Hematopoietic multipotent progenitor cell treated with erythropoietin and hydrocortisone succinate and interleukin-3 and kit ligand, for 4 days (in vitro differentiated cells): ENCODE measurements at regions not wholly inside any gene's neighbourhood (a gene's known extent, or its start where the extent isn't known, plus 50 kb on each side); places are given as distances from the start of the nearest gene placed in this dataset.

Experiments
- DNase-seq: peaks from one replicate; pipeline ENCODE4 v3.0.0-alpha.2; 2015

DNA sequence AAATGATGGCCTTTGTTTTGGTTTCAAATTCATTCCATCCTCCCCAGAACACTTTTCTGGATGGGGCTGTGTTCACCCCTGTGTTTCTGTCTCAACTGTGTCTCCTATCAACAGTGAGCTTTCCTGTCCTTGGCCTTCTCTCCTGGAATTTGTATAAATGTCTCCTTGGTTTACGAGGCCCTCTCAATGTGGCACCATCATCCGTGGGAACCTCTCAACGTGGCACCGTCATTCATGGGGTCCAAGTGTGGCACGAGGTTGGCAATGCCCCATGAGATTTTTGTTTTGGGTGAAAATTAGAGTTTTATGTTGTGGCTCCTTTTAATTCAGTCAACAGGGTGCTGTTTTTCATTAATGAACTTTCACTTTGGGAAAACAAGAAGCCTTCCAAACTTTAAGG is 280.7 kb upstream of the SALL3 start:
- no peak for DNase-seq

DNA sequence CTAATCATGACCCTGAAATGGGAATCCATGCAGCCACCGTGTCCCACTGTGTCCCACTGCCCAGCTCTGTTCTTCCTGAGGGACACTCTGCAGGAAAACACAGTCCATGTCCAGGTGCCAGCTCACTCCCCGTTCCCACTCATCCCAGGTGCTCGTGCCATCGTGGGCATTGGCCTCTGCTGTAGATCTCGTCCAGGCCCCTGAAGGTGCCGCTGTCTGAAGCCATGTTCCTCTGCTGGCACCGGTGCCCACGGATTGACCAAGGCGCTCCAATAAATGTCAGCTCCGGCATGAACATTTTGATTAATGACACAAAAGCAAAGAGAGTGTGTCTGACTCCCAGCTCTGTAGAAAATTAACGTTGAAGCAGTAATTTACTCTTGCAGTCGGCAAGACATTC is 280.1 kb upstream of the SALL3 start:
- no peak for DNase-seq

GRCh38 chr18:78701771-78702396 is 277.7 kb upstream of the SALL3 start:
- no peak for DNase-seq

DNA sequence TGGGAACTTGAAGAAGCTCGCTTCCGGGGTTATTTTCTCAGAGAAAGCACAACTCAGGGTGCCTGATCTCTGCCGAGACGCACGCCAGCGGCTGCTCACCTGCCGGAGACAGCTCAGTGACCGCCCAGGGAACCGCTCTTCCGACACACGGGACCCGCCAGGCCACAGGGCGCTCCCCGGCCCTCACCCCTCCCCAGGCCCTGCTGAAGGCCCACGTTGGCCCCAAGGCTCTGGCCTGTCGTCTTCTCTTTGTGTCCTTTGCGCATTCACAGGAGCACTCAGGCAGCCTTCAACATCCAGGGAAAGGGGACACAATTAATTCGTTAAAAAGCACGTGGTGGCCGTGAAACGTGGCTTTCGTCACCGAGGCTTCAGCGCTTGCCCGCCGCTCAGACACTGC is 276.3 kb upstream of the SALL3 start:
- DNase-seq: no peak

GRCh38 chr18:78704971-78705461 is 274.6 kb upstream of the SALL3 start:
- DNase-seq: no peak

DNA sequence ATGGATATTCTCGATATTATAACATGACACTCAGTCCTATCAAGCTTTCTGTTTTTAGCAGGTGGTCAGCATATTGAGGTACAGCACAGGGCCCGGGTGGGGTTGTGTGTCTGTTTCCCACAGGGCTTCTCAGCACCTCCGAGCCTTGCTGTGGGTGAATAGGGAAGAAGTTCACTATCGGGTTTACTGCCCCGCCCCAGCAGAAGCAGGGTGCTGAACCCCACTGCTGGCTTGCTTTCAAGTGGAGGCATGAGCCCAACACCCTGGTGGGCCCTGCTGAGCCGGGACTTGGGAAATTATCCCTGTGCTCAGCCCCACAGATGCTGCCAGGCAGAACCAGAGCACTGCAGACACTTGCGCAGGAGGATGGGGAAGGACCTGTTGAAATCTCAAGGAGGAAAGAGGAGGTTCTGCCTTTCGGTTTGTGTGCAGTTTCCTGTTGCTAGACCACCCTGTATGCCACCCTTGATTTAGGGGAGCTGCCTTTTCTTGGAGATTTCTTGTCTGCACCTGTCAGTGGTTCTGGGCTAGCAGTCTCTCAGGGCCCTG is 270.3 kb upstream of the SALL3 start:
- no peak for DNase-seq

DNA sequence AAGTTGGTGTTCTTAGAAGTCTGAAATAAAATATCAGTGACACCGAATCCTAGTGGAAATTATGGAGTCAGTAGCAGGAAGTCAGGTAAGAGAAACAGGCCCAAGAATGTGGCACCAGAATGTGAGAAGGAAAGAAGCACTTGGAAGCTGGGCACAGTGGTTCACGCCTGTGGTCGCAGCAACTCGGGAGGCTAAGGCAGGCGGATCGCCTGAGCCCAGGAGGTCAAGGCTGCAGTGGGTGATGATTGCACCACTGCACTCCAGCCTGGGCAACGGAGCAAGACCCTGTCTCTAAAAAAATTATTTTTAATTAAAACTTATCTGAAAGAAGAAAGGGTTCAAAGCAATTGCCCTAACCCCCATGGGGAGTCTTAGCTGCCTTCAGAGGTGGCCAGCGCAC is 268.3 kb upstream of the SALL3 start:
- DNase-seq: no peak

DNA sequence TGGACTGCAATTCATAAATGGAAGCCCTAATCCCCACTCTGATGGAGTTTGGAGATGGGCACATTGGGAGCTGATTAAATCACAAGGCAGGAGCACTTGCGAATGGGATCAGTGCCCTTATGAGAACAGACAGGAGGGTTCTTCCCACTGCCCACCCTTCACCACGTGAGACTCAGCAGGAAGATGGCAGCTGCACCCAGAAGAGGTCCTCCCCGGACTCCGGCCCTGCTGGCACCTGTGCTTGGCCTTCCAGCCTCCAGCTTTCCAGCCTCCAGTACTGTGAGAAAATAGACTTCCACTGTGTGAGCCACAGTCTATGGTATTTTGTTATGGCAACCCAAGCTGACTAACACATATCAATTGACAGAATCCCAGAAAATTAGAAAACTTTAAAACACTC is 267.6 kb upstream of the SALL3 start:
- no peak for DNase-seq

- peak; percentile 32 for DNase-seq
These were observed 266.5 kb upstream of the SALL3 start for GRCh38 chr18:78713069-78713468.

- DNase-seq: no peak
These were observed 265.9 kb upstream of the SALL3 start for GRCh38 chr18:78713726-78714125.

DNA sequence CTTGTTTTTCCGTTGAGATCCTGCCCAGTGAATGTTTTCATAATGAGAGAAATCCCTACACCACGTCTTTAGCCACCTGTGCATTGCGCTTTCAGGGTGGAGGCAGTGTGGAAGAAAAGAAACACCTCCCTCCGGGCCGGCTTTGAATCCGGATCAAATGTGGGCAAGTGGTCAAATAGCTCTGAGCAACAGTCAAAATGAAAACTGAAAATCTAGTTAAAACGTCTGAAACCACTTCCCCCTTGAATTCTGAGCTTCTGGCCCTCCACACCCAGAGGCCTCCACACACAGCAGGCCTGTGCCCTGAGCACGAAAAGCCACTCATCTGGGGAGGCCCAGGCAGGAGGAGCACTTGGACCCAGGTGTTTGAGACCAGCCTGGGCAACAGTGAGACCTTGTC is 263.6 kb upstream of the SALL3 start:
- DNase-seq: no peak

DNA sequence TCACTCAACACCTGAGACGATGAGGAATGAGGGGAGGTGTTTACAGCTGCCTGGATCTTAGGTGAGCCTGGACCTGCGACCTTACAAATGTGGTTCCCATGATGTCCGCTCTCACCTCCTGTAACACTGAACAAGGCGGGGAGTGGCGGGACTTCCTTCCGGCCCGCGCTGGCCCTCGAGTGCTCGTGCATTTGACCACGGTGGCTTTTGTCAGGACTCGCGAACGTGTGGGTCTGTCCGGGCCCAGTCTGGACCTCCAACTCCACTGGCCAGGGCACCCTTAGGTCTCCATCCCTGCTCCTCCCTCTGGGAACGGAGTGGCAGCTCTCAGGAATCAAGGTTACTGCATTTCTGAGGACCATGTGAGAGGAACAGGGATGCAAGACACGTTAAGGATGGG is 263.0 kb upstream of the SALL3 start:
- no peak for DNase-seq

DNA sequence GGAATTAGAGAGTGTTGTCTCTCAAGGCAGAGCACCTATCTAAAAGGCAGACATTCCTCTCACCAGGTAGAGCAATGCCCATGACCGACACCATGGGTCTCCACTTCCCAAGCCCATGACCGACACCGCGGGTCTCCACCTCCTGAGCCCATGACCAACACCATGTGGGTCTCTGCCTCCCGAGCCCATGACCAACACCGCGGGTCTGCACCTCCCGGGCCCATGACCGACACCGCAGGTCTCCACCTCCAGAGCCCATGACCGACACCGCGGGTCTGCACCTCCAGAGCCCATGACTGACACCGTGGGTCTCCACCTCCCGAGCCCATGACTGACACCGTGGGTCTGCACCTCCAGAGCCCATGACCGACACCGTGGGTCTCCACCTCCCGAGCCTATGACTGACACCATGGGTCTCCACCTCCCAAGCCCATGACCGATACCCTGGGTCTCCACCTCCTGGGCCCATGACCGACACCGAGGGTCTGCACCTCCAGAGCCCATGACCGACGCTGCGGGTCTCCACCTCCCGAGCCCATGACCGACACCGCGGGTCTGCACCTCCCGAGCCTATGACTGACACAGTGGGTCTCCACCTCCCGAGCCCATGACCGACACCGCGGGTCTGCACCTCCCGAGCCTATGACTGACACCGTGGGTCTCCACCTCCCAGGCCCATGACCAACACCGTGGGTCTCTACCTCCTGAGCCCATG is 262.4 kb upstream of the SALL3 start:
- DNase-seq: no peak

DNA sequence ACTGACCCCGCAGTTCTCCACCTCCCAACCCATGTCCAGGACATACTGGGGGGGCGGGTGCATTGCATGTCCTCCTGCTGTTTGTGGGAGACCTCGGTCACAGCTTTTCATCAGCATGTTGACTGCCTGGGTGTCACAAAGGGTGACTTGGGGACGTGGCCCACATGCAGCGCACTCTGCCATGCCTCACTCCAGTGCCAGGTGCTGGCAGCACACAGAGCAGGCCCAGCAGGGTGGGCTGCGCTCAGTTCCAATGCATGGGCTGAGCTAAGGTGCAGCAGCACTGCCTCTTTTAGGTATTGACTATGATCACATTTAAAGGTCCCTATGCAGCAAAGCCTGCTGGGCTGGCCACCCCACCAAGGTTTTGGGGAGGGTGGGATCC is 261.9 kb upstream of the SALL3 start:
- DNase-seq: no peak

DNA sequence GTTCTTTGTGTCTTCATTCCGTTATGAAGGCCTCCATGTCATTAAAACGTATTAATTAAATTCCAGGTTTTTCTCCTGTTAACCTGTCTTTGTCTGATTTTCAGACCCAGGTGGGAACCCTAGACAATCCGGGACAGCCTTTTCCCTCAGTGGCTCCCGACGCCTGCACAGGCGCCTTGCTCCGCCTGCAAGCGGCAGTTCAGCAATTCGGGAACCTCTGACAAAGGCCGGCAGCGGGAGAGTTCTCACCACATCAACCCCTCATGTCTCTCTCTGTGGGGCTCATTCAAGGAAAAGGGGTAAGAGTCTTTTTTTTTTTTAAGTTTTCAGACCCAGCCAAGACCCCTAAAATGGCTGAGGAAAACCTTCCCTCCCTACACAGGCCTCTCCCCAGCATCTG is 259.8 kb upstream of the SALL3 start:
- no peak for DNase-seq

GRCh38 chr18:78720456-78721237 is 259.0 kb upstream of the SALL3 start:
- no peak for DNase-seq

DNA sequence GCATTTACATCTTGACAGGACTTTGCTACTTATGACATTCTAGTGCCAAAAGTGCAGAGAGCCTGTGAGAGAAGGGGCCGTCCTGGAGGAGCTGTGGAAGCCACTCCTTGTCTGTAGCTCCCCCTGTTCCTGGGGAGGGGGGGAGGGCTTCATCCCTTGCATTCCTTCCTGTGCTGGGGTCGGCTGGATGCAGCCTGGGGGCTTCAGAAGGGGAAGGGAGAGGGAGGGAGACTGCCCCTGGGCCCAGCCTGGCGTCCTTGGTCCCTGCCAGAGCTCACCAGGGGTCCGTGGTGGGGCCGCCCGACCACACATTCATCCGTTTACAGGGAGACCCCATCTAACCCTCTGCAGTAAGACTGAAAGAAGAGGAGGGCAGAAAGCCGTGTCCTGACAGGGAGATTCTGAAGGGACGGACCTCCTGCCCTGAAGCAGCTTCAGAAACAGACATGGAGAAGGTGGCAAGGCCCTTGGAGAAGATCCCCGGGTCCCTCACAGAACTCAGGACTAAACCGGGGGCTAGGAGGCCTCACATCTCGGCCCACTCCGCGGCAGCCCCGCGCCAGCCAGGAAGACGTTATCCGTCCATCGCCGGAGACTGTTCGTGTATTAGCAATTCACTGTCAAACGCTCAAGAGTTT is 258.3 kb upstream of the SALL3 start:
- no peak for DNase-seq

GRCh38 chr18:78721981-78722380 is 257.6 kb upstream of the SALL3 start:
- no peak for DNase-seq

DNA sequence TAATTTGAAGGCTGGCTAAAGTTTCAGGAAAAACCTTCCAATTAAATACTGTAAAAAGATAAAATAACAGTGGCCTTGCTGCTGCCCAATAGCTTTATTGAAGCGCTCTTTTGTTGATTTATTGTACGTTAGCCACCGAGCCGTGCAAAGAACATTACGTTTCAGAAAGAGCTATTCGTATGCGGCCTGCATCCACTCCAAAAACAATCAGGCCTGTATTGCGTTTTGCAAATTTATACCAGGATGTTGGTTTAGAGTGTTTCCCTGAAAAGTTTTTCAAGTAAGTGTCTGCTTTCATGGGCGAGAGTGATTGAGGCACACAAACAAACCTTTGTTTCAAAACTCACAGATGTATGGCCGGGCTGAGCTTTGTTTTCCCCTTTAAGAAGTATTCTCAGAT is 257.2 kb upstream of the SALL3 start:
- DNase-seq: no peak

DNA sequence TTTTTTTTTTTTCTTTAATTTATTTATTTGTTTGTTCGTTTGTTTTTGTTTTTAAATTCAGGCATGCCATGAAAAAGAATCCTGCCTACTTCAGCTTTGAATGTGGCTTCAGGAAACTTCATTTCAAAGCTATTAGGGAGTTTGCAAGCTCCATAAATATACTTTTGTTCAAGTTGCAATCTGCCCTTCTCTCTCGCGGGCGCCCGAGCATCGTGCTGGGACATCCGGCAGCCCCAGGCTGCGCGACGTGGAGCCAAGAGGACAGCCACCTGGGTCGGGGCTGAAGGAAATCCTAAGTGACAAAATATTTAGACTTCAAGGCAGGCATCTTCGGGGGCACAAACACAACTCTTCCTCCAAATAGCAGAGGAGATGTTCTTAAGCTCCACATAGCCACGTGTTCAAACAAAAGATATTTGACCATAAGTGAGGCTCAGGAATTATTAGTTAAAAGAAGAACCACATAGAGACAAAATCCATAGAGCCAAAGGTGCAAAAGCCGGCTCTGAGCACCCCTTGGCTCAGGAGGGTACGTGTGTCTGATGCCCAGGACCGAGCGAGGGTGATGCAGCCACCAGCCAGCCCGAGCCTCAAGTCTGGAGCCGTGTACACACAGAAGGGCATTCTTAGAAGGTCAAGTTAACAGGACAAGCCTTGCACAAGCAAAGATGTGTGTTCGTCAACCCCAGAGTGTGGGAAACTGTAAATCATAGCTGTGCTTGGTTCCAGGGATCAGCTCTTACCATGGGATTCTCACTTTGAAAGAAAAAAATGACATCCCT is 256.5 kb upstream of the SALL3 start:
- DNase-seq: no peak

DNA sequence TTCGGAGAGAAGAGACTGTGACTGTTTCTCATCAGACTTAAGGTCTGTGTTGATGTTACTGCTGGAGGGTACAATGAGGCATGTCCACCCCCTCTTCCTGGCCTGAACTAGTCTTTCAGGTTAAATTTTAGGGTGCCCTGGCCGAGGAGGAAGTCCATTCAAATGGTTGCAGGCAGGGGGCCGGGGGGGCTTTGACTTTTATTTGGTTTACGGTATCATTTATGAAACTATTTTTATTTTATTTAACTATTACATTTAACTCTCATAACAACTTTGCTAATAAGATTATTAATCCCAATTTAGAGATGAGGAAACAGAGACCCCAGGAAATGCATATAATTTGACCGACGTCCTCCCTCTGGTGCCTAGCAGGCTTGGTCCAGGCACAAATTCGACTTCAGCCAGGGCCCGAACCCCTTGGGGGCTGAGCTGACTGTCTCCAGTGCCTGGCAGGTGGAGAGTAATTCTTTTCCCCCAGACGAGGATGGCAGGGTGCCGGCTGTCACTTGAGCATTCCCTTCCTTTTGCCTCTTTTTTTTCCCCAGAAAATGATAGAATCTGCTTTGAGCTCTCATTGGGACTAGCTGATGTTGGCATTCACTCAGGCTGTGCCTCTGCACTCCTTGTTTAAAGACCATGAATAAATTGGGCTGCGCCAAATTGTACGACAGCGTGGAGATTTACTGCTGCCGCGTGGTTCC is 255.3 kb upstream of the SALL3 start:
- no peak for DNase-seq

DNA sequence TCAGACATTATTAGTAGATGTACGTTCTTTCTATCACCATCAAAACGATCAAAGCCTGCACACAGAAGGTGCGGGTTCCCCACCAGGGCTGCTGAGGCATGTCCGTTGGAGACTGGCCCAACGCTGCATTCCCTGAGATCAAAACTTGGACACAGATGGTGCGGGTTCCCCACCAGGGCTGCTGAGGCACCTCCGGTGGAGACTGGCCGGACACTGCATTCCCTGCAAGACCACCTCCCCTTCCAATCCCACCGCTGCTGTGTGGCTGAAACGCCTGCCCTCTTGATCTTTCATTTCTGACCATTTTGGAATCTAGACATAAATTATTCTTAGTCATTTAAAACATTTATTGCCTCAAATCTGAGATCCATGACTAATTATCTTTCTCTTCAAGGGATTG is 254.2 kb upstream of the SALL3 start:
- no peak for DNase-seq
